ENCODE measurements at regions not wholly inside any gene's neighbourhood (a gene's known extent, or its start where the extent isn't known, plus 50 kb on each side); places are given as distances from the start of the nearest gene placed in this dataset.

GRCh38 chr1:79875187-79875586 lies 868.7 kb upstream of the ADGRL4 start:
- H3K27ac ChIP-seq (ENCODE audit: extremely low read length, insufficient read depth, low read length), result no peak overlapping the region
- BruUV-seq (replicated peaks), result no TSS peak
- no peaks in the 10 kb centered on the region for H3K27me3 ChIP-seq (ENCODE audit: control insufficient read depth in 1 of 2, insufficient read depth in 2 of 2, low read length in 2 of 2)
- H2AFZ ChIP-seq (ENCODE audit: low read length), result no peak overlapping the region
- in situ Hi-C loops (cut with HindIII; ENCODE audit: extremely low pct_ligation_motif_present, low pct_unique_long_range_greater_than_20kb), result no loop called here
- WGBS (ENCODE audit: low lambda C conversion rate), result no CpG with 5 or more reads among the region's 5 CpGs
- no peak for TF ChIP-seq GTF3A (CRISPR knock-in tag; conservative IDR thresholded peaks at IDR 0.05)
- no peak for TF ChIP-seq FOSL2 (CRISPR knock-in tag; IDR thresholded peaks at IDR 0.05)
- no peak for TF ChIP-seq ZNF724P (CRISPR knock-in tag; IDR thresholded peaks at IDR 0.05; ENCODE audit: borderline replicate concordance)
- TF ChIP-seq ZNF557 (CRISPR knock-in tag; IDR thresholded peaks at IDR 0.05), result no peak
- H3K79me2 ChIP-seq (ENCODE audit: insufficient read depth, low read length), result no peaks in the 10 kb centered on the region
- POLR2A ChIA-PET, result no interaction called here
- DNase-seq (ENCODE audit: low spot score) (no peak), FAIRE-seq (no peak), ATAC-seq (no peak)
- no peaks in the 10 kb centered on the region for H3K36me3 ChIP-seq (replicated peaks in 1 of 2; ENCODE audit: control insufficient read depth in 1 of 2, insufficient read depth in 2 of 2, low read length in 2 of 2)
- H3K4me3 ChIP-seq (replicated peaks in 1 of 3; ENCODE audit: insufficient read depth in 1 of 3, low read depth in 2 of 3, low read length in 3 of 3), result no peak overlapping the region
- CTCF ChIA-PET (ENCODE audit: low intra/inter-chr PET ratio, low total read pairs), result no interaction called here
- peaks cover 91% of the 10 kb centered on the region for H3K9me3 ChIP-seq (ENCODE audit: low read length)
- no peaks in the 10 kb centered on the region for H3K4me1 ChIP-seq (ENCODE audit: insufficient read depth, low read length)
- H4K20me1 ChIP-seq (ENCODE audit: insufficient read depth, low read length), result no peaks in the 10 kb centered on the region
- H3K4me2 ChIP-seq (ENCODE audit: low read depth, low read length), result no peak overlapping the region
- no peak overlapping the region for H3K9ac ChIP-seq (ENCODE audit: insufficient read depth, low read depth, low read length)
- intact Hi-C loops (cut with micrococcal nuclease; ENCODE audit: unreplicated experiment), result no loop called here

DNA sequence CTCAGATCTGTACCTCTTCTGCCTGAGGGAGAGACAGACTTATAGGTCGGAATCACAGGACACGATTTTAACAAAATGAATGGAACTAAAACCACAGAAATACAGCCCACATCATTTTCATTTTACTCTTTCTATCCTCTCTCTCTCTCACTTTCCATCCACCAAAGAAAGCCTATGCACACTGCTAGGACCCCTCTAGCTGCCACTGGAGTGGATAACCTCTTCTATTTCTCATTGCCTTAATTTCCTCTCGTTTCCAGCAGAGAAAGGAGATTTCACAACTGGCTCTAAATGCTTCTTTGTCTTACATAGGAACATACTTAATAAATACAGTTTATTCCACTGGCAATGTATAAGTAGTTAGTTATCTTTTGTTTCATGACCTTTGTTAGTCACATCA lies 867.8 kb upstream of the ADGRL4 start:
- H3K9ac ChIP-seq (ENCODE audit: insufficient read depth, low read depth, low read length), result no peak overlapping the region
- H3K4me1 ChIP-seq (ENCODE audit: insufficient read depth, low read length), result no peaks in the 10 kb centered on the region
- FAIRE-seq (no peak), DNase-seq (ENCODE audit: low spot score) (no peak), ATAC-seq (no peak)
- no peaks in the 10 kb centered on the region for H3K79me2 ChIP-seq (ENCODE audit: insufficient read depth, low read length)
- H2AFZ ChIP-seq (ENCODE audit: low read length), result no peak overlapping the region
- 0% methylated on average over 3 of the region's 3 CpGs for WGBS (ENCODE audit: low lambda C conversion rate)
- H3K4me3 ChIP-seq (replicated peaks in 1 of 3; ENCODE audit: insufficient read depth in 1 of 3, low read depth in 2 of 3, low read length in 3 of 3), result no peak overlapping the region
- BruUV-seq (replicated peaks), result no TSS peak
- CTCF ChIA-PET (ENCODE audit: low intra/inter-chr PET ratio, low total read pairs), result no interaction called here
- TF ChIP-seq, protein P1, sequence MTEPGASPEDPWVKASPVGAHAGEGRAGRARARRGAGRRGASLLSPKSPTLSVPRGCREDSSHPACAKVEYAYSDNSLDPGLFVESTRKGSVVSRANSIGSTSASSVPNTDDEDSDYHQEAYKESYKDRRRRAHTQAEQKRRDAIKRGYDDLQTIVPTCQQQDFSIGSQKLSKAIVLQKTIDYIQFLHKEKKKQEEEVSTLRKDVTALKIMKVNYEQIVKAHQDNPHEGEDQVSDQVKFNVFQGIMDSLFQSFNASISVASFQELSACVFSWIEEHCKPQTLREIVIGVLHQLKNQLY (CRISPR knock-in tag; IDR thresholded peaks at IDR 0.05), result no peak
- no peak for TF ChIP-seq MZF1 (CRISPR knock-in tag; IDR thresholded peaks at IDR 0.05; ENCODE audit: borderline replicate concordance)
- no peak for TF ChIP-seq MIER3 (CRISPR knock-in tag; IDR thresholded peaks at IDR 0.05; ENCODE audit: borderline replicate concordance)
- no peak for TF ChIP-seq SOX13 (IDR thresholded peaks at IDR 0.05)
- no peak for TF ChIP-seq SOX13 (CRISPR knock-in tag; conservative IDR thresholded peaks at IDR 0.05 in 1 of 2, IDR thresholded peaks at IDR 0.05 in 1 of 2)
- no peak for TF ChIP-seq ATF7-NPFF (CRISPR knock-in tag; IDR thresholded peaks at IDR 0.05; ENCODE audit: low read depth)
- TF ChIP-seq, protein P2, sequence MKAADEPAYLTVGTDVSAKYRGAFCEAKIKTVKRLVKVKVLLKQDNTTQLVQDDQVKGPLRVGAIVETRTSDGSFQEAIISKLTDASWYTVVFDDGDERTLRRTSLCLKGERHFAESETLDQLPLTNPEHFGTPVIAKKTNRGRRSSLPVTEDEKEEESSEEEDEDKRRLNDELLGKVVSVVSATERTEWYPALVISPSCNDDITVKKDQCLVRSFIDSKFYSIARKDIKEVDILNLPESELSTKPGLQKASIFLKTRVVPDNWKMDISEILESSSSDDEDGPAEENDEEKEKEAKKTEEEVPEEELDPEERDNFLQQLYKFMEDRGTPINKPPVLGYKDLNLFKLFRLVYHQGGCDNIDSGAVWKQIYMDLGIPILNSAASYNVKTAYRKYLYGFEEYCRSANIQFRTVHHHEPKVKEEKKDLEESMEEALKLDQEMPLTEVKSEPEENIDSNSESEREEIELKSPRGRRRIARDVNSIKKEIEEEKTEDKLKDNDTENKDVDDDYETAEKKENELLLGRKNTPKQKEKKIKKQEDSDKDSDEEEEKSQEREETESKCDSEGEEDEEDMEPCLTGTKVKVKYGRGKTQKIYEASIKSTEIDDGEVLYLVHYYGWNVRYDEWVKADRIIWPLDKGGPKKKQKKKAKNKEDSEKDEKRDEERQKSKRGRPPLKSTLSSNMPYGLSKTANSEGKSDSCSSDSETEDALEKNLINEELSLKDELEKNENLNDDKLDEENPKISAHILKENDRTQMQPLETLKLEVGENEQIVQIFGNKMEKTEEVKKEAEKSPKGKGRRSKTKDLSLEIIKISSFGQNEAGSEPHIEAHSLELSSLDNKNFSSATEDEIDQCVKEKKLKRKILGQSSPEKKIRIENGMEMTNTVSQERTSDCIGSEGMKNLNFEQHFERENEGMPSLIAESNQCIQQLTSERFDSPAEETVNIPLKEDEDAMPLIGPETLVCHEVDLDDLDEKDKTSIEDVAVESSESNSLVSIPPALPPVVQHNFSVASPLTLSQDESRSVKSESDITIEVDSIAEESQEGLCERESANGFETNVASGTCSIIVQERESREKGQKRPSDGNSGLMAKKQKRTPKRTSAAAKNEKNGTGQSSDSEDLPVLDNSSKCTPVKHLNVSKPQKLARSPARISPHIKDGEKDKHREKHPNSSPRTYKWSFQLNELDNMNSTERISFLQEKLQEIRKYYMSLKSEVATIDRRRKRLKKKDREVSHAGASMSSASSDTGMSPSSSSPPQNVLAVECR (CRISPR knock-in tag; IDR thresholded peaks at IDR 0.05; ENCODE audit: borderline replicate concordance), result no peak
- no peak for TF ChIP-seq ZNF678 (CRISPR knock-in tag; IDR thresholded peaks at IDR 0.05)
- TF ChIP-seq ZNF207 (IDR thresholded peaks at IDR 0.05; ENCODE audit: borderline replicate concordance), result no peak
- no peak for TF ChIP-seq ZNF232 (CRISPR knock-in tag; IDR thresholded peaks at IDR 0.05; ENCODE audit: borderline replicate concordance)
- POLR2A ChIA-PET, result no interaction called here
- in situ Hi-C loops (cut with HindIII; ENCODE audit: extremely low pct_ligation_motif_present, low pct_unique_long_range_greater_than_20kb), result no loop called here
- H3K27ac ChIP-seq (ENCODE audit: extremely low read length, insufficient read depth, low read length), result no peak overlapping the region
- H3K36me3 ChIP-seq (replicated peaks in 1 of 2; ENCODE audit: control insufficient read depth in 1 of 2, insufficient read depth in 2 of 2, low read length in 2 of 2), result no peaks in the 10 kb centered on the region
- no peaks in the 10 kb centered on the region for H3K27me3 ChIP-seq (ENCODE audit: control insufficient read depth in 1 of 2, insufficient read depth in 2 of 2, low read length in 2 of 2)
- H3K4me2 ChIP-seq (ENCODE audit: low read depth, low read length), result no peak overlapping the region
- intact Hi-C loops (cut with micrococcal nuclease; ENCODE audit: unreplicated experiment), result no loop called here
- peaks cover 88% of the 10 kb centered on the region for H3K9me3 ChIP-seq (ENCODE audit: low read length)
- no peaks in the 10 kb centered on the region for H4K20me1 ChIP-seq (ENCODE audit: insufficient read depth, low read length)

All from HepG2 (cell line).